ENCODE measurements at regions not wholly inside any gene's neighbourhood (a gene's known extent, or its start where the extent isn't known, plus 50 kb on each side); places are given as distances from the start of the nearest gene placed in this dataset.

GRCh38 chr18:40984856-40985255, 970.2 kb upstream of the PIK3C3 start:
- peak; percentile 19 for DNase-seq (ENCODE audit: low read depth)
- no peak overlapping the region for H3K4me3 ChIP-seq (ENCODE audit: control insufficient read depth, low read depth, low read length)
- TF ChIP-seq CTCF (conservative IDR thresholded peaks at IDR 0.05; ENCODE audit: control insufficient read depth, insufficient read depth, low read depth, low read length): no peak

- no peak for DNase-seq (ENCODE audit: low read depth)
- TF ChIP-seq CTCF (conservative IDR thresholded peaks at IDR 0.05; ENCODE audit: control insufficient read depth, insufficient read depth, low read depth, low read length): no peak
- no peak overlapping the region for H3K4me3 ChIP-seq (ENCODE audit: control insufficient read depth, low read depth, low read length)
Observed at GRCh38 chr18:40983835-40984234, 971.2 kb upstream of the PIK3C3 start.

GRCh38 chr18:40980171-40980570, 974.9 kb upstream of the PIK3C3 start:
- no peak overlapping the region for H3K4me3 ChIP-seq (ENCODE audit: control insufficient read depth, low read depth, low read length)
- no peak for DNase-seq (ENCODE audit: low read depth)
- TF ChIP-seq CTCF (conservative IDR thresholded peaks at IDR 0.05; ENCODE audit: control insufficient read depth, insufficient read depth, low read depth, low read length): no peak

GRCh38 chr18:40976050-40976449, 979.0 kb upstream of the PIK3C3 start:
- no peak for DNase-seq (ENCODE audit: low read depth)
- H3K4me3 ChIP-seq (ENCODE audit: control insufficient read depth, low read depth, low read length): no peak overlapping the region
- no peak for TF ChIP-seq CTCF (conservative IDR thresholded peaks at IDR 0.05; ENCODE audit: control insufficient read depth, insufficient read depth, low read depth, low read length)

GRCh38 chr18:40974448-40974847, 980.6 kb upstream of the PIK3C3 start:
- TF ChIP-seq CTCF (conservative IDR thresholded peaks at IDR 0.05; ENCODE audit: control insufficient read depth, insufficient read depth, low read depth, low read length): no peak
- no peak for DNase-seq (ENCODE audit: low read depth)
- H3K4me3 ChIP-seq (ENCODE audit: control insufficient read depth, low read depth, low read length): no peak overlapping the region

GRCh38 chr18:40962784-40963183, 992.2 kb upstream of the PIK3C3 start:
- H3K4me3 ChIP-seq (ENCODE audit: control insufficient read depth, low read depth, low read length): no peak overlapping the region
- TF ChIP-seq CTCF (conservative IDR thresholded peaks at IDR 0.05; ENCODE audit: control insufficient read depth, insufficient read depth, low read depth, low read length): no peak
- peak; percentile 10 for DNase-seq (ENCODE audit: low read depth)

- H3K4me3 ChIP-seq (ENCODE audit: control insufficient read depth, low read depth, low read length): no peak overlapping the region
Observed at GRCh38 chr18:40957533-40958070, 997.4 kb upstream of the PIK3C3 start.

More at GRCh38 chr18:40957533-40958070, 997.4 kb upstream of the PIK3C3 start:
- no peak for TF ChIP-seq CTCF (conservative IDR thresholded peaks at IDR 0.05; ENCODE audit: control insufficient read depth, insufficient read depth, low read depth, low read length)
- DNase-seq (ENCODE audit: low read depth): no peak

All from fibroblast of mammary gland (primary cell).